ENCODE measurements at regions not wholly inside any gene's neighbourhood (a gene's known extent, or its start where the extent isn't known, plus 50 kb on each side); places are given as distances from the start of the nearest gene placed in this dataset.

DNA sequence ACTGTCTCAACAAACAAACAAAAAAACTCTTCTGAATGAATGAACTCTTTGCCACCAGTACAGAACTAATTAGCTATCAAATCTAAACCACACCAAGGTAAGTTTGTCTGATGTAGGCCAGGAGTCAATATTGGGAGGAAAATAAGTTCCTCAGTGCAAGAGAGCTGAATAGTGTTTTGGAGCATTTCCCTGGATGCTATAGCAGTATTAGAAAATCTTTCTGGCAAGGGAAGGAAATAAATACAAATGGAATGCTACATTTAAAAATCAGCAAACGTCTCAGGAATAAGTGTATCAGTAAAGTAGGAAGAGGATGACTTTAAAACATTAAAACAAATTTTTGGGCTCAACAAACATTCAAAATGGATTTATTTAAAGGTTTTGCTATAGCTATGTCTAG, 81.3 kb upstream of the TMTC4 start:
- no peaks in the 10 kb centered on the region for H3K9me3 Mint-ChIP-seq (ENCODE audit: unreplicated experiment)
- no peak overlapping the region for H3K27ac Mint-ChIP-seq (ENCODE audit: unreplicated experiment)
- no peak overlapping the region for H3K4me3 Mint-ChIP-seq (ENCODE audit: unreplicated experiment)
- TF ChIP-seq, protein P1, sequence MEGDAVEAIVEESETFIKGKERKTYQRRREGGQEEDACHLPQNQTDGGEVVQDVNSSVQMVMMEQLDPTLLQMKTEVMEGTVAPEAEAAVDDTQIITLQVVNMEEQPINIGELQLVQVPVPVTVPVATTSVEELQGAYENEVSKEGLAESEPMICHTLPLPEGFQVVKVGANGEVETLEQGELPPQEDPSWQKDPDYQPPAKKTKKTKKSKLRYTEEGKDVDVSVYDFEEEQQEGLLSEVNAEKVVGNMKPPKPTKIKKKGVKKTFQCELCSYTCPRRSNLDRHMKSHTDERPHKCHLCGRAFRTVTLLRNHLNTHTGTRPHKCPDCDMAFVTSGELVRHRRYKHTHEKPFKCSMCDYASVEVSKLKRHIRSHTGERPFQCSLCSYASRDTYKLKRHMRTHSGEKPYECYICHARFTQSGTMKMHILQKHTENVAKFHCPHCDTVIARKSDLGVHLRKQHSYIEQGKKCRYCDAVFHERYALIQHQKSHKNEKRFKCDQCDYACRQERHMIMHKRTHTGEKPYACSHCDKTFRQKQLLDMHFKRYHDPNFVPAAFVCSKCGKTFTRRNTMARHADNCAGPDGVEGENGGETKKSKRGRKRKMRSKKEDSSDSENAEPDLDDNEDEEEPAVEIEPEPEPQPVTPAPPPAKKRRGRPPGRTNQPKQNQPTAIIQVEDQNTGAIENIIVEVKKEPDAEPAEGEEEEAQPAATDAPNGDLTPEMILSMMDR (IDR thresholded peaks at IDR 0.05): no peak
- peaks cover 6% of the 10 kb centered on the region for H3K27me3 Mint-ChIP-seq (ENCODE audit: unreplicated experiment)
- no peaks in the 10 kb centered on the region for H3K36me3 Mint-ChIP-seq (ENCODE audit: unreplicated experiment)
- DNase-seq (ENCODE audit: extremely low spot score, unreplicated experiment): no peak
- H3K4me1 Mint-ChIP-seq (ENCODE audit: unreplicated experiment): no peaks in the 10 kb centered on the region

DNA sequence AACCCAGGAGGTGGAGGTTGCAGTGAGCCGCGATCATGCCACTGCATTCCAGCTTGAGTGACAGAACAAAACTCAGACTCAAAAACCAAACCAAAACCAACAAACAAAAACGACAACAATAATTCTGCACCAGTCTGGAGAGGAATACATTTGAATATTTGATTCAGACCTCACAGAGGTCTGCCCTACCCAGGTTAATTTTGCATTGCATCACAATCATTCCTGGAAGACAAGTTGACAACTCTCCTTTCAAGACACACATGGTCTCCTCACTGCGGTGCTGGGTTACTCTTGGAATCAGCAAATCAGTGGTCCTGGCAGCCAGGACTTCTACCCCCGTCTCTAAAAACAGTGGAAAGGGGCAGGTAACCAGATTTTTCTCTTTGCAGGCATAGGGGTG, 79.9 kb upstream of the TMTC4 start:
- Mint-ChIP-seq H3K27me3 (ENCODE audit: unreplicated experiment) (peaks cover 6% of the 10 kb centered on the region), H3K27ac (ENCODE audit: unreplicated experiment) (no peak overlapping the region), H3K9me3 (ENCODE audit: unreplicated experiment) (no peaks in the 10 kb centered on the region), H3K36me3 (ENCODE audit: unreplicated experiment) (no peaks in the 10 kb centered on the region), H3K4me3 (ENCODE audit: unreplicated experiment) (no peak overlapping the region), H3K4me1 (ENCODE audit: unreplicated experiment) (no peaks in the 10 kb centered on the region)
- DNase-seq (ENCODE audit: extremely low spot score, unreplicated experiment): no peak
- TF ChIP-seq, protein P1 (IDR thresholded peaks at IDR 0.05): no peak

DNA sequence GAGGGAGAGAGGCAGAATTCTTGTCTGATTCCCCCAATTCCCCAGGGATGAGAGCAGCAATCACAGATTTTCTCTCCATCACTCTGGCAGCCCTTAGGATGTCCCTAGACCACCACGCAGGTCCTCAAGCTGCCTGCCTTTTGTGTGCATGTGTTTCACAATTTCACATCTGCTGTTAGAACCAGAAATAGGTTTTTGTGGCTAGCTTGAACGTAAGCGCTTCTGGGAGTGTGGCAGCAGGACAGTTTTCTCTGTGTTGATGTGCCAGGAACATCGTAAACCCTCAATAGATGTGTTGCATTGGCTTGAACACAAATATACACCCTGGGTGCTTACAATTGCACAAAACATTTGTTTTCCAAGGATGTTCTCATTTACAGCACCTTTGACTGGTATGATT, 78.8 kb upstream of the TMTC4 start:
- Mint-ChIP-seq H3K4me3 (ENCODE audit: unreplicated experiment) (no peak overlapping the region), H3K9me3 (ENCODE audit: unreplicated experiment) (no peaks in the 10 kb centered on the region), H3K27me3 (ENCODE audit: unreplicated experiment) (peaks cover 6% of the 10 kb centered on the region), H3K36me3 (ENCODE audit: unreplicated experiment) (no peaks in the 10 kb centered on the region), H3K4me1 (ENCODE audit: unreplicated experiment) (no peaks in the 10 kb centered on the region), H3K27ac (ENCODE audit: unreplicated experiment) (no peak overlapping the region)
- DNase-seq (ENCODE audit: extremely low spot score, unreplicated experiment): no peak
- TF ChIP-seq, protein P1 (IDR thresholded peaks at IDR 0.05): no peak

DNA sequence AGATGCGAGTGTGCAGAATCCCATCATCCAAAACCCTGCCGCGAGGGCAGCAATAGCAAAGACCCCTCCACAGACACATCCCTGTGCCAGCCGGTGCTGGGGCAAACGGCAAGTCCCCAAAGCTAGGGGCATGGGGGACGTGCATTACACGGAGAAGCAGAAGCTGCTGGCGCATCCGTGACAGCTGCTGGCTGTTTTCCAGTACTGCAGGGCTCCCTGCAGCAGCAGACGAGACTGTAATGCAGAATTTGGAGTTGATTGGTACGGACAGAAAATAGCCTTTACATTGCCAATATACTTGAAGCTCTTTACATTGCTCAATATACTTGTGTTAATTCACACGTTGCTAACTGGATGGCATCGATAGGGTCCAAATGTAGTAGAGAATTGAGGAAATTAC, 77.2 kb upstream of the TMTC4 start:
- Mint-ChIP-seq H3K9me3 (ENCODE audit: unreplicated experiment) (no peaks in the 10 kb centered on the region), H3K27me3 (ENCODE audit: unreplicated experiment) (peaks cover 12% of the 10 kb centered on the region), H3K27ac (ENCODE audit: unreplicated experiment) (no peak overlapping the region), H3K36me3 (ENCODE audit: unreplicated experiment) (no peaks in the 10 kb centered on the region), H3K4me3 (ENCODE audit: unreplicated experiment) (no peak overlapping the region), H3K4me1 (ENCODE audit: unreplicated experiment) (no peaks in the 10 kb centered on the region)
- no peak for DNase-seq (ENCODE audit: extremely low spot score, unreplicated experiment)
- TF ChIP-seq, protein P1 (IDR thresholded peaks at IDR 0.05): no peak

DNA sequence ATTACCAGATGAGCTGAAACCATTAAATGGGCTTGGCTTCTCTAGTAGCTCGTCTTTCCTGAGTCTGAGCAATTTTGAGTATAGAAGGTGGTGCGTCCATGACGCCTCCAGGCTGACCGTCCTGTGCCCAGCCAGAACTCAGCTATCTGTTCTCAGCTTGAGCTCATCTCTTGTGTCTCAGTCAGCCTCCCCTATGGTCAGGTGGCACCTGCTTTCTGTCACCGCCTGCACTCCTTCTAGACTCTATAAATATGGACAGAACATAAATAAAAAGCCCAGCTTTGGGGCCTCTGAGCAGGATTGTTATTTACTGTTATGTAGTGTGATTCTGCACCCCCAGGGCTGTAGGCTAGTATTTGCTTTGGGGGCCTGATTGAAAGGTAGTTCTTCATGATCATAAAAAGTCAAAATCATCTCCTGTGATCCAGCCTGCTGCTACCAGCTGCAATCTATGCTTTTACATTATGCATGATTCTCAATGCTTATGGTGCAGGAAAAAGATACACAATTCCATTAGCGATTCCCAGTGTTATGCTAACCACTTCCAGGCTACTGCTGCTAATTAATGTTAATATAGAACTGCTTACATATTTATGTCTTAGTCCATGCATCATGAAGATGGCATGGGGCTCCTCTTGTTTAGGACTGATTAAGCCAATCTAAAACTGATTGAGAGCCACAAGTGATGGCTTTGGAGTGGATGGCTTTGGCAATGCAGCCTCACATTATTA, 72.5 kb upstream of the TMTC4 start:
- no peak for DNase-seq (ENCODE audit: extremely low spot score, unreplicated experiment)
- peaks cover 2% of the 10 kb centered on the region for H3K36me3 Mint-ChIP-seq (ENCODE audit: unreplicated experiment)
- no peak overlapping the region for H3K27ac Mint-ChIP-seq (ENCODE audit: unreplicated experiment)
- no peak overlapping the region for H3K4me3 Mint-ChIP-seq (ENCODE audit: unreplicated experiment)
- H3K4me1 Mint-ChIP-seq (ENCODE audit: unreplicated experiment): peaks cover 9% of the 10 kb centered on the region
- H3K27me3 Mint-ChIP-seq (ENCODE audit: unreplicated experiment): peaks cover 6% of the 10 kb centered on the region
- no peaks in the 10 kb centered on the region for H3K9me3 Mint-ChIP-seq (ENCODE audit: unreplicated experiment)
- TF ChIP-seq, protein P1 (IDR thresholded peaks at IDR 0.05): no peak

All from osteocyte (in vitro differentiated cells).